Hematopoietic multipotent progenitor cell treated with erythropoietin and hydrocortisone succinate and interleukin-3 and kit ligand, for 17 days (in vitro differentiated cells): ENCODE measurements at regions not wholly inside any gene's neighbourhood (a gene's known extent, or its start where the extent isn't known, plus 50 kb on each side); places are given as distances from the start of the nearest gene placed in this dataset.
"Not testable (repeated sequence)": the region's sequence is repeated elsewhere in the genome, so short reads cannot be mapped to it uniquely, and the experiment has no call there.

Source experiments
- DNase-seq: peaks from one replicate; pipeline ENCODE4 v3.0.0-alpha.2; 2015; ENCODE audit warnings: low spot score

DNA sequence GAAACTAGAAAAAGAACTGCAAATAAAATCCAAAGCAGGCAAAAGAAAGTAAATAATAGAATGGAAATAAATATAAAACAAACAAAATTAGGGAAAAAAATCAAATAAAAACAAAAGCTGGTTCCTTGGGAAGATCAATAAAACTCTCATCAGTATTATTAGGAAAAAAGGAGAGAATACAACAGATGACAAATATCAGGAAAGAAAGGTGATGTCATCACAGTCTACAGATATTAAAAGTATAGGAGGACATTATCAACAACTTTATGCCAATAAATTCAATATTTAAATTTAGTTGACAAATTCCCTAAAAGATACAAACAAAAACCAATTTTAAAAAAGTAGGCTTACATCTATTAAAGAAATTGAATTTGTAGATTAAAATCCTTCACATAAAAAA is 107.4 kb upstream of the FOXN3 start:
- no peak for DNase-seq

DNA sequence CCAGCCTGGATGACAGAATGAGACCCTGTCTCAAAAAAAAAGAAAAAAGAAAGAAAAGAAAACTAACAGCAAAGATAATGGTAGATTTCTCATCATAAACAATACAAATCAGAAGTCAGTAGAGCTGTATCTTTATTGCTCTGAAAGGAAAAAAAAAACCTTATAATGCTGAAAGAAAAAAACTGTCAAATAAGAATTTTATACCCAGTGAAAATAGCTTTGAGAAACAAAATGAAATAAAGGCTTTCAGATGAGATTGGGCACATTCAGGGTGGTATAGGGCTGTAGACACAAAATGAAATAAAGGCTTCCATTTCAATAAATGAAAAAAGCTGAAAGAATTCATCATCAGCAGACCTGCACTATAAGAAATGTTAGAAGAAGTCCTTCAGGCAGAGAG is 105.0 kb upstream of the FOXN3 start:
- DNase-seq = no peak

DNA sequence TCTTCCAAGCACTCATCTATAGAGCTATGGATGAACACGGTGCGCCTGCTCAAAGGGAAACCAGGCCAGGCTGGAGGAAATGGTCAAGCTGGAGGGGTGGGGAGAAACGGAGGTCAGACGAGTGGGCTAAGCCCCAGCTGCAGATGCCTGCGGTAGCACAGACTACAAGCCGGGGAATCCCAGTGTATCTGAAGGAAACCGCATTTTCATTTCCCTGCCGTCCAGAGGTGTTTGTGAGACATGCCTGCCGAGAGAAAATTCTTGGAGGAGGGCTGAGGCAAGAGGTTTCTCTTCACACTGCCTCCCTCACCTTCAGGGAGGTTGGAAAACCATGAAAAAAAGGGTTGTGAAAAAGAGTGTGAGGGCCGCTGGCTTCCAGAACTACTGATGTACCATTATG is 102.0 kb upstream of the FOXN3 start:
- DNase-seq = no peak

DNA sequence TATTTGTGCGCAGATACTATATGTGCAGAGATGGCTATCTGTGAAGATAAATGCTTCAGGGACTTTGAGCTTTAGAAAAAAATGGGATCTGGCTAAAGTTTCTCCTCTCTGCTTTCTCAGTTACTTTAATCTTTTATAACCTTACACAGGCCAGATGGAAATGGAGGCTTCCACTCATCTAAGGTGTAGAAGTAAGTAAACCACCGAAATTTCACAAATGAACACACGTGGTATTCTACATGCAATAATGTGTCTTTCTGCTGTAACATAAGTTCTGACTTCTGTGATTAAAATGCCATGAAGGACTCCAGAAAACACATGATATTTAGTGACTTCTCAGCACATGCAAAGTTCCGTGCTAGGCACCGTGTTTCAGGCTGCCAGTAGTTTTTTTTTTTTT is 99.1 kb upstream of the FOXN3 start:
- DNase-seq = no peak

DNA sequence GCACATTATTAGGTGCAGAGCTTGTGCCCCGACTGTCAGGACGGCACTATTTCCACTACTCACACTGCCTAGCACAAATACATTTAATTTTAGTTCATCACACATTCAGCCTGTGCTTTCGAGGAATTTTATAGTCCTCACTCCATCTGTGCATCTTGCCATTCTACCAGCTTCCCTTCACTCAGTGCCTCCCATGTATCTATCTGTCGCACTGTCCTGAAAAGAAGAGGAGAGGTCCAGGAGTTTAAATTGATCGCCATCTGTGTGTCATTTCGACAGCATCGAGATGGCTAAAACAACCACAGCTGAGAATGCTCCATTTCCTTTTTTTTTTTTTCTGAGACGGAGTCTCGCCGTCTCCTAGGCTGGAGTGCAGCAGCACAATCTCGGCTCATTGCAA is 97.6 kb upstream of the FOXN3 start:
- no peak for DNase-seq

DNA sequence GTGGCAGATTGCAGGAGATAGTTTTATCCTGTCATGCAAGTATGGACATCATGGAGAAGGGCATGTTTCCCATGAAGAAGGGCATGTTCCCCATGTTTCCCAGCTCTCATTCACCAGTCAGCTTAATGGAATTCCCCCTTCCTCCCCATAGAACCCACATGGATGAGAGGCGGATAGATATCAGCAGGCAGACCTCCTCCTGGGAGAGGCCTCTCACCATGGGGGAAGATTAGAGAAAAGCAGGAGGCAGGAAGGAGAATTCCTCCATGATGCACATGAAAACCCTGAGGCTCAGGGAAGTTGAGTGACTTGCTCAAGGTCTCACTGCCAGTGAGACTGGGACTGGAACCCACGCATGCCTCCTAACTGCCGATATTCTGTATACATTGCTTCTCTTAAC is 92.9 kb upstream of the FOXN3 start:
- DNase-seq = no peak

DNA sequence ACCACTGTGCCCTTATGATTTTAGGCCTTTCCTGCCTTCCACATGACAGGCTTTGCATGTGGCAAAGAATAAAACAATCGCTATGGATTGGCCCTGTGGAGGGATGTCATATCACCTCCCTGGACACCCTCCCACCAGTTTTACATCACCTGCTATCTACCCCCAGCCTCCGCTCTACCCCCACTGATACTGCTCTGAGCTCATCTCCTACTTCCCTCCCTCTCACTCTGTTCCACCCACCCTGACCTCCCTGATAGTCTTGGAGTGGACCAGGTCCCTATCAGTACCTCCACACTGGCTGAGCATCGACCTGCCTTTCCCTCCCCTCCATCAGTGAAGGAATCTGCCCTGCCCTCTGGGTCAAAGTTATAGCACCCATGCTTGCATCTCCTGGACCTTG is 91.8 kb upstream of the FOXN3 start:
- DNase-seq = no peak

DNA sequence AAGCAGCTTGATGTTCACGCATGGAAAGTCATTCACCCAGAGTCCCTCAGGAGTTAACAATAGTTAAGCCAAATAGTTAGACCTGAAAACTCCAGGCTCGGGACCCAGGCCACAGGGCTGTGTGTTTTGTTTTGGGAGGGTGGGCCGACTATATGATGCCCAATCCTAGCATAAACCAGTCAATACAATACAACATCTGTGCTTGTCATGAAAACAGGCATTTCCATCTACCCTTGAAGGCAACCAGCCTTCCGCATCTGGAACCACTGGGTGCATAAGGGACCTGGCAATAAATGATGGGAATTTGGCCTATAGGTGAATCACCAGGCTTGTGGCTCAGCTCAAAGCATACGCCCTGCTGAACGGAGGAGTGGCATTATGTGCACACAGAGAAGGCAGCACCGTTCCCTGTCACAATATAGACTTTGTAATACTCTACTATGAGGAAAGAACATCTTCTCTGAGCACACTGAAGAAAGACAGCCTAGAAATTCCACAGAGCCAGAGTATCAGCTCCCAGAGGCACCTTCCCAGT is 91.0 kb upstream of the FOXN3 start:
- DNase-seq = no peak

DNA sequence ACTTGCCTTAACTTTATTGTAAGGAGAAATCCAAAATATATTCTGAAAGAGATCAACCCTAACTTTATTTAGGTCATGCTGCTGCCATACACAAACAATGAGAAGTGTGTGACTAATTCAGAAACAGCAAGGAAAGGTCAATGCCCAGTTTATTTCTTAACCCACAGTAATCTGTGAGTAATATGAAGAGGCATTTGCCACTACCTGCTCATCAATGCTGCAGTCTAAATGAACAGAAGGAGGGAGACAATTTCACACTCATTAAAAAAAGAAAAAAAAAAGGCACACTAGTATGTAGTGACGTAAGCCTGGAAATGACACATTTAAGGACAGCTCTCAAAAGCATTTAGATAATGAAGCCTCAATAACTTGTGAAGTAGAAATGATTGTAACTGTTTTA is 90.5 kb upstream of the FOXN3 start:
- DNase-seq = no peak

DNA sequence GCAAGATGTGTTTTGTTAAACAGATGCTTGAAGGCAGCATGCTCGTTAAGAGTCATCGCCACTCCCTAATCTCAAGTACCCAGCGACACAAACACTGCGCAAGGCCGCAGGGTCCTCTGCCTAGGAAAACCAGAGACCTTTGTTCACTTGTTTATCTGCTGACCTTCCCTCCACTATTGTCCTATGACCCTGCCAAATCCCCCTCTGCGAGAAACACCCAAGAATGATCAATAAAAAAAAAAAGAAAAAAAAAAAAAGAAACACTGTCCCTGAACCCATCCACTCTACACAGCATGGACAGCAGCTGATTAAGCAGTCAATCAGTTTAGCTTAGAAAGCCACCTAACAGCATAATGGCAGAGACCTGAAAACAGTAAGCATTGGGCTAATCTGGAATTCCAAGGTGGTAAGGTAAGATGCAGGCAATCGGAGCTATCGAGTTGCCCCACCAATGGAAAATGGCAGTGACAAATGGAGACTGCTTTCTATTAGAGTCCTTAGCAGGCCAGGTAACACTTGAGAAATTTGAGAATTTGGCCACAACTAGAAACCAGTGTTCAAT is 89.9 kb upstream of the FOXN3 start:
- DNase-seq = not testable (repeated sequence)

DNA sequence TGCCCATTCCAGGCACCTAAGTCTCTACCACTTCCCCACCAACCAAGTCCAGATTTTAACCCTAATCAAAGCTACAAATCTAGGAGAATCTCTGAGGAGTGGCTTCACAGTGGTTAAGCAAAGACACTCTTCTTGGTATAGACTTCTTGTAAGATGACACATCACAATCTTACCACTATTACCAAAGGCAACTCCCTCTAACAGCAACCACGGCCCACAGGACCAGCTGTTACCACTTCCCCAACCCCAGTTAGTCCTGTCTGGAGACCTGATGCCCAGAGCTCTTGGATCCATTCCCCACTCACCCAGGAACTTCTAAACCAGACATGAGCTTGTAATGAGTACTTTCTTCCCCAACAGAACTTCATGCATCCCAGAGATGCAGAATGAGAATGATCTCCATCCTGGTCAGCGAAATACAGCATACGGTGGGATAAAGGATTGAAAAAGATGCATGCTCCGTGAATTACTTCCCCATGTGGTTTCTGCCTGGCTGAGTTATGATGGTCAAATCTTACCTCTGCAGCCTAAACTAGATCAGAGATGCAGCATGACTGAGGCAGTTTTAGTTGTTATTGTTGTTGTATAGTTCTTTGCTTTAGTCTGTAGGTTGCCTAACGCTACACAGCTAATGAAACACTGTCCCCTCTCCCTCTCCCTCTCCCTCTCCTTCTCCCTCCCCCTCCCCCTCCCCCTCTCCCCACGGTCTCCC is 87.7 kb upstream of the FOXN3 start:
- DNase-seq = no peak

DNA sequence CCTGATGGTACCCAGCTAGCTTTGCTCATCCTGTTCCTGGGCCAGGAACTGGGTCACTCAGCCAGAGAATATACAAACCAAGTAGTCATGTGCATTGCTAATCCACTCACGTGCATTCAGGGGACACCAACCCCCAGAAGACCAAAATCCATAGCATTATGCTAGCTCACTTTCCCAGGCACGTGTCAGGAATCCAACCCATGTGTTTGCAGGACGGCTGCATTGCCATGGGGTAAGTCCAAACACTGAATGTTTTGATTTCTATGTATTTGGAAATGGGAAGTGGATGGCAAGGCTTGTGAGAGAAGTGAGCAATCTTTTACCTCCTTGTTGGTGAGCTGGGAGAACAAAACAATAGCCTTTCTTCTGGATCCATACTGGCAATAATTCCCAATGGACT is 87.1 kb upstream of the FOXN3 start:
- no peak for DNase-seq

DNA sequence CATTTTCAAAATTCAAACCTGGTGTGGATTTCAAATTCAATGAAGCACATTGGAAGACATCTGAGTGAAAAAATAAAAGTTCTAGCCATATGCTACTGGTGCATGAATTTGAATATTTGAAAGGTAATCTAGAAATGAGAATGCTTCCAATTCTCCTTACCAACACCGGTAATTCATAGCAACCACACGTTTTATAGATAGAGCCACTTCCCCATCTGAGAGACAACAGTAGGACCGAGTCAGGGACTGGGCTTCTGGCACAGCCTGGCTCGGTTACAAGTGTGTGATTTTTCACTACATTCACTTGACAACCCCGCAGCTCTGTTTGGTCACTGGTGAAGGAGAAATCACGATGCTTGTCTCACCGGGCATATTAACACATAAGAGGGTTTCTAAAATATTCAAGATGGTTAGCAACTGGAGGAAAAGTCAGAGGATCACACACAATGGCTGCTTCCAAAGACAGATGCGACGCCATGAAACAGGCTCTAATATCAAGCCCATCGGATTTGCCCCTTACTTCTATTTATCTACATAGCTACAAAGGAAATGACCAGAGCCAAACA is 86.5 kb upstream of the FOXN3 start:
- no peak for DNase-seq

DNA sequence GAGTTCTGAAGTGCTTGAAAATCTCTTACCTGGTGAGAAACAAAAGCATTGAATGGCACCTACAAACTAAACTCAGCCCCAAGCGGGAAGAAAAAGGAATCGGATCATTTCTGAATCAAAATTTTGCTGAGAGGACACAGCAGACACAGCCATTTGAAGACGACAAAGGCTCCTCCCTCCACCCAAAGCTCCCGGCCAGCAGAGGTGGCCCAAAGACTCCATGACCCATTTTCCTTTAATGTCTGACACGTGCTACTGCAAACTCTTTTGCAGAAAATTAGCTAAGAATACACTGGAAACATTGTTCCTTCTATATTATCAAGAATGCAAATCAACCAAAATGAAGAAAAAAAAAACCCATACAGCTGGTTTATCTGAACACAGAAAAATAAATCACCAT is 85.9 kb upstream of the FOXN3 start:
- DNase-seq = no peak

DNA sequence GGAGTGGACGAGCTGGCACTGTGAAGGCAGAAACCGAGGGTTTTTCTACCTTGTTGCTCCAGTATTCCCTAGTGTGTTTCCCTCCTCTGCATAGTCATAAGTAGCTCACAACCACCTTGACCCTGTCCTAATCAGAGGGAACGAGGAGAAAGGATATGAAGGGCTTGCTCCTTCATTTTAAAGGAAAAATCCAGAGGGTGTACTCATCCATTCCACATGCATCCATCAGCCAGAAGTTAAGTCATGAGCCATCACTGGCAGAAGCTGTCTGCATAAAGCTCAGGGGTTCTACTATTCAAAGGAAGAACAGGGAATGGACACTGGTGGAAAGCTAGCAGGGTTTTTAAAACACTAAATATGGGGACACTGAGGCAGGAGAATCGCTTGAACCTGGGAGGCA is 84.3 kb upstream of the FOXN3 start:
- DNase-seq = no peak

DNA sequence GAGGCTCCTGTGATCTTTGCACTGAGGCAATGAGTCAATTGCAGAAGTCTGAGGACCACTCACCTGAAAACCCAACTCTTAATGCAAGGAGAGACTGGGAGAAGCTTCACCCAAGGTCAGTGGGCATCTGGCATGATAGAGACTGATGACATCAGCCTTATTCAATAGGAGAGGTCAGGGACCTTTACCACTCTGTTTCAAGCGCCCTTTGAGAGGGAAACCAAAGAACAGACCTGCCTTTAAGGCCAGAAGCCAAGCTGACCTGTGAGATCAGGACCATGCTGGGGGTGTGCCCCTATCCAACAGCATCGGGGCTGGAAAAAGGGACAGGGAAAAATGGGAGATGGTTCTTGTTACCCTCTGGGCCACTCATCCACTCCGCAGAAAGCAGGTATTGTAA is 83.3 kb upstream of the FOXN3 start:
- no peak for DNase-seq

DNA sequence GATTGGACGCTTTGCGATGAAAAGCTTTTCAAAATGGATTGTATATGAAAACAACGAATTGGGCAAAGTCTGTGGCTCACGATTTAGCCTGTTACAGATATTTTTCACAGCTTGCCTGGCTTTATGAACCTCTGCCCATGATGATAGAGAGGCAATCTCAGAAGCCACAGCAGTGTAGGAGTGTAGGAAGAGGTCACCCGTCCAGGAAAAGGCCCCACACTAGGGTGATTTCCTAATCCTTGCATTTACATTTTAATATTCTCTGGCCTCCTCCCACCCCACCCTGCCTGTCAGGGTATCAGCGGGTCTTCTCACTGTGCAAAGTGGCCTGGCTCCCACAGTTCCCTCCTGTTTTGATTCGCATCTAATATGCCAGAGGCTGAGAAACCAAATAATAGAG is 81.8 kb upstream of the FOXN3 start:
- DNase-seq = no peak

DNA sequence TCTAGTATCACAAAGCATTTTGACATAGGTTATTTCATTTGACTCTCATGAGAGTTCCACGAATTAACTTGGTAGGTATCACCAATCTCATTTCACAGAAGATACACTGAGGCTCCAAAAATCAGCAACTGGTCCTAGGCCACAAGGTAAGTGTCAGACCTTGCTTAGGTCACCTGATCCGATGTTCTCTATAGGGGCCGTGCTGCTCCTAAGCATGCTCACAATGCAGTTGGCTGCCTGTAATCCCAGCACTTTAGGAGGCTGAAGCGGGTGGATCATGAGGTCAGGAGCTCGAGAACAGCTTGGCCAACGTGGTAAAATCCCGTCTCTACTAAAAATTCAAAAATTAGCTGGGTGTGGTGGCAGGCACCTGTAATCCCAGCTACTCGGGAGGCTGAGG is 78.7 kb upstream of the FOXN3 start:
- no peak for DNase-seq

DNA sequence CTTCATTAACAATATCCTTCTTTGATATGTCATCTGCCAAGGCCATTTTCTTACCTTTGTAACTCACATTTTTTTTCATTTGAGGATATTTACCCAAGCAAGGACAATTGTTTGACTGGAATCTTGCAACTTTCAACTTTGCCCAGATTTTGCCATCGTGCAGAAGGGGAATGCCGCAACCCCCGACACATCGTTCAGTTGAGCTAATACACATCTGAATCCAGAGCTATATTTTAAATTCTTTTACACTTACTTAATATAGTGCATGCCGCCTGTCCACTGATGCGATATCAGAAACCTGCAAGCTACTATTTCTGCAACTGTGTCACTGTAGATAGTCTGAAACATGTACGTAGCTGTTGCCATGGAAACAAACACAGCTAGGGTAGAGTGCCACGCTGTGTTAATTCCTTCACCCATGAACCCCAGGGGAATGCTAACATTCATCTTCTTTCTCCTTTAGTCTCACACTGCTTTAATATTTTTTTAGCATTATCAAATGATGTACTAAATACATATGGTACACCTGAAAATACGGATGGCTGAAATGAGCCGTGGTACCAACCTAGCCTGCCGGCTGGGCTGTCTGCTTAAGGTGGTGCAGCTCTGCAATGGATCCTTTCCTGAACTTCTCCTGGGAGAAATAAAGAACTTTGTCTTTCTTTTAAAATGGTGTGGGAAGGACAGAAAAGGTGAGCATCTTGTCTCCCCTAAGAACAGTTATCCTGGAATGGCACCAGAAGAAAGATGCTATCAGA is 77.0 kb upstream of the FOXN3 start:
- DNase-seq = peak; percentile 53

DNA sequence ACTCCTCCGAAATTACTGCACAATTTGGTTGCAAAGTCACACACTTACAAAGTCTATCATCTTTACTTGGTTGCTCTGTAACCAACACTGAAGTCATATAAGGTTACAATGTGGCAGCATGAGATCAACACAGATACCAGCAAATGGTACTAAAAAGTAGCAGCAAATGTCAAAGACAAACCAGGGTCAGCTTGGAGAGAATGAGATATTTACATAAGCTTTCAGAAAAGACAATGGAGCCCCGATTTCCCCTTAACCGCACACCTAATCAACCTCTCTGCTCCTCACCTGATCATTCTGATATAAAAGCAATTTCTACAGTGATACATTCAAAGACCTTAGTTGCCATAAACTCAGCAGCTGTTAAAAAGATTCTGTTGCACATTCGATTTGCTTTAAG is 76.4 kb upstream of the FOXN3 start:
- no peak for DNase-seq

DNA sequence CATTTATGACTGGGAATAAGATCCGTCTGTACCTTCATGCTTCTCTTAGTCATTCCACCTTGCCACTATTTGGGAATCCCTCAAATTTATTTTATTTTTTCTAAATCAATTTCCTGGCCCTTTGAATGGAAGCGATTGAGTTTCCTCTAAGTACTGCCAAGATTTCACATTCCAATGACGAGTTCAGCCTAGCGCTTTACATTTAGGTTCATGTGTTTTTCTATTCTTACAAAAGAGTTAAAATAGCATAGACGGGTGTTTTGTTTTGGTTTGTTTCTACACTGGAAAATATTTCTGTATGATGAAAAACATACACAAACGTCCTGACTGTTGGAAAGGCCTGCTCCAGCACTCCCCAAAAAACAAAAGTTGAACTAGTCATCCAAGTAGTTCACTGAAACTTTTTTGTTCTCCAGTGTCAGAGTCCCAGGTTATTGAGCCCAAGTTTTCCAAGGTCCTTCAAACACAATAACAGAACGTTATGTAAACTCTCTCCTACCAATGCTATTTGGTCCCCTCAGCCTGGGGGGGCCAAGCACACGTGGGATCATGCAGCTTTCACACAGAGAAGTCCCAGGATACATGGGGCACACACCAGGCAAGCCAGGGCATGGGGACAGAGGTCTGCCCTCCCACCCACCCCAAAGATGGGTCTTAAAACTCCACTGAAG is 74.8 kb upstream of the FOXN3 start:
- DNase-seq = no peak

DNA sequence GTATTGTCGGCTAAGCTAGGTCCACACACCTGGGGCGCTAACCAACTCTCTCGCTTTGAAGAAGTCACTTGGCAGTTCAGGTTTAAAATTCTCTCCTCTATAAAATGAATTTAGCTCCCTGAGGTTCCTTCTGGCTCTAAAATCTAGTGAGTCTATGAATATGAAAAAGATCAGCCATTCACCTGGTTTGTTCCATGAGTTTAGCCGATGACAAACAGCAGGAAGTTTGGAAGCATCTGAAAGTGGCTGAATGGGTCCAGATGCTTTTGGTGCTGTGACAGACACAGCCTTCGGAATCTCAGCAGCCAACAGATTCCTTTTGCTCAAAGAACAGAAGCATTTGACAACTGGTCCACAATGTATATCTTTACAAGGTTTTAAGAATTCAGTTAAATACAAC is 73.4 kb upstream of the FOXN3 start:
- no peak for DNase-seq
